SK-N-MC (cell line): ENCODE measurements at regions not wholly inside any gene's neighbourhood (a gene's known extent, or its start where the extent isn't known, plus 50 kb on each side); places are given as distances from the start of the nearest gene placed in this dataset.

Experiments used
- EZH2 ChIP-seq: fragments of 200-600 bp; sonication (generic); IDR thresholded peaks from one replicate; pipeline ENCODE4 v1.6.1; 2017; ENCODE audit warnings: antibody characterized with exemption
- FOXP2 ChIP-seq: optimal IDR thresholded peaks from 2 replicates; pipeline ENCODE3; 2011; ENCODE audit warnings: mild to moderate bottlenecking, moderate library complexity; ENCODE audit not compliant: insufficient read depth; ENCODE audit errors: extremely low read length, control extremely low read depth
- POLR2AphosphoS5 ChIP-seq: IDR thresholded peaks from 2 replicates; pipeline ENCODE4 v1.6.1; 2012; ENCODE audit warnings: mild to moderate bottlenecking, low read depth, low read length, borderline replicate concordance

- TF ChIP-seq POLR2AphosphoS5 (no peak), EZH2 (no peak), FOXP2 (no peak)
Measured at GRCh38 chr6:15819841-15820240, 157.0 kb upstream of the DTNBP1 start.
